HG02973 (cell line): ENCODE measurements at regions not wholly inside any gene's neighbourhood (a gene's known extent, or its start where the extent isn't known, plus 50 kb on each side); places are given as distances from the start of the nearest gene placed in this dataset.

ENCODE experiments used
- ATAC-seq: cut with Tn5 transposase; IDR thresholded peaks from one replicate; pipeline ENCODE4 v1.9.1; 2021; ENCODE audit warnings: moderate library complexity; ENCODE audit not compliant: unreplicated experiment

DNA sequence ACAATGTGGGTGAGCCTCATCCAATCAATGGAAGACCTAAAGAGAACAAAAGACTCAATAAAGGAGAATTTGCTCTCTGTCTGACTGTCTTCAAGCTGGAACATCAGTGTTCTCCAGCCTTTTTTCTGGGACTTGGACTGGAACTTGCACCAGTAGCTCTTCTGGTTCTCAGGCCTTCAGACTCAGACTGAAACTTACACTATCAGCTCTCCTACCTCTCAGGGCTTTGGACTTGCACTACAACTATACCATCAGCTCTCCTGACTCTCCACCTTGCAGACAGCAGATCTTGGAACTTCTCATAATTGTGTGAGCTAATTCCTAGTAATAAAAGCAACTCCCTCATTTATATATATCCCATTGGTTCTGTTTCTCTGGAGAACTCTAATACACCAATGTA is 185.9 kb downstream of the SMIM20 start:
- ATAC-seq: no peak

DNA sequence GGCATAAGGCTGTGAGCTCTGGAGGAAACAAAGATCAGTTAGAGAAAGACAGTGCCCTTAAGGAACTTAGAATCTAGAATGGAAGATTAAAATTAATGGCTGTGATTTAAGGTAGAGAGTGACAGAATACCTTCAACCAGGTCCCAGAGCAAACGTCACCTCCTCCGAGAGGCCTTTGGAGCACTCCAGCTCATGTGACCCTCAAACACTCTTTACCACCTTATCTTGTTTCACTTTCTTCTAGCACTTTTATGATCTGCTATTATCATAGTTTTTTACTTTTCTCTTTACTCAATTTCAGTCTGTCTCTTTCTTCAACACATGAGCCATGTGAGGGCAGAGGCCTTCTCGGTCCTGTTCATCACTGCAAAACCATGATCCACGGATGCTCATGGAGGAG is 187.0 kb downstream of the SMIM20 start:
- no peak for ATAC-seq

- ATAC-seq: no peak
These were observed 190.2 kb downstream of the SMIM20 start for GRCh38 chr4:26104056-26104685.

DNA sequence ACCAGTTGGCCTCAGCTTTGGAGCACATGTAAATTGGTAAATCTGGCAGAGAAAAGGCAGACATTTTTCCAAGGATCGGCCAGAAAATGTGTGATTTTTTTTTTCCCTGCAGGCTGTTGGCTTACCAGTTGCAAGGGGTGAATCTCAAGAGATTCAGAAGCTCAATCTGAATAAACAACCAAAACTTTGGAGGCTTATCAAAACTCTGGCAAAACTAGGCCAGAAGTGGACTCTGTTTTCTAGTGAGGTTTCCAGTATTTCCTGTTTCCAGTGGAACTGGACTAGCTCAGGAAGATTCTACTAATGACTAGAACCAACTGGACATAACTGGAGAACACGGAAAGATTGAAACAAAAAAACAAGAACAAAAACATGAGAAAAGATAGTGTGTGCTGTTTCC is 191.3 kb downstream of the SMIM20 start:
- no peak for ATAC-seq

- ATAC-seq: no peak
These were observed 192.0 kb downstream of the SMIM20 start for GRCh38 chr4:26105815-26106699.

DNA sequence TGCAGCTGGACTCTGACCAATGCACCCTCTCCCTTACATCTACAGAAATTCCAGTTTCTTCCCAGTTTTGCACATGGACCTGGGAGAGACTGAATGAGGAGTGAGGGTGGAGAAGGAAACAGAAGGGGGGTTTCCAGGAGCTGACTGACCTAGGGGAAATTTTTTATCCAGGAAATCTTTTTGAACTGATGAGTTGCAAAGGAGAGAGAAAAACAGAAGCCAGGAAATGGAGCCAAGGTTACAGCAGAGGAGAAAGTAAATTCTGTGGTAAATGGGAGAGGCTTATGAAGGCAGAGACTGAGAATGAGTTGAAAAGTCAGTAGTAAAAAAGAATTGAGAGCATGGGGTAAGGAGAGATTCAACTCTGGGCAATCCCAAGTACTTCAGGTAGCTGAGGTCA is 192.8 kb downstream of the SMIM20 start:
- no peak for ATAC-seq

DNA sequence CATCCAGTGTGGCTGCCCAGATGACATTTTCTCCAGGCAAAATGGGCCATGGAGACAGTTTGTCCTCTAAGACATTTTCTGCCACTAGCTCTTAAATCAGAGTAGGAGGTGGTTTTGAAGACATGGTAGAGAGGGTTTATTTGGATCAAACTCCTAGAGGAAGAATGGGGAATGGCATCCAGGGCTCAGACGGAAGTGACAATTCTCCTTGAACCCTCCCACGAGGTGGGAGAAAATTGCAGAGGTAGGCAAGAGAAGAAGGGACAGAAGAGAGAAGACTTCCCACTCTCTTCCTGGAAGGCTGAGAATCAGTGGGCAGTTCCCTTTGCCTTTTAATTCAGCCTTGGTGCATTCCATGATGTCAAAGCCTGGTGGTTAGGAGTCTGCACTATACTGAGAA is 194.0 kb downstream of the SMIM20 start:
- ATAC-seq: no peak

GRCh38 chr4:26110493-26110892 is 196.5 kb downstream of the SMIM20 start:
- no peak for ATAC-seq

- no peak for ATAC-seq
These were observed 199.4 kb downstream of the SMIM20 start for GRCh38 chr4:26113339-26113940.

DNA sequence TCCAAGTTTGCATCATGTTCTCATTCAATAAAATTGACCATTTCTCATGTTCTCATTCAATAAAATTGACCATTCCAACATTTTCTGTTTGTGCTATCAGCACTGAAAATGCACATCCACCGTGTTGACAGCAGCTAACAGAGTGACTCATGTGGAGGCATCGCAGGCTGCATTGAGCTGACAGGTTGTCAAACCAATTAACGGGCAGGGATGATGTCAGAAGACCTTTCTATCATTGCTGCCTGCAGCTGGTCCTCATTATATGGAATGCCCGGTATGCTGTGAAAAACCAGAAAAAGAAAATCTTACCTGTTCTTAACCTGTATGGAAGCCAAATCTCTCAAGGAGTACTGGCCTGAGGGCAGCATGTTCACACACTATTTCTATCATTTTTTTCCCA is 202.0 kb downstream of the SMIM20 start:
- no peak for ATAC-seq

GRCh38 chr4:26120098-26120825 is 200.6 kb upstream of the RBPJ start:
- ATAC-seq: no peak

DNA sequence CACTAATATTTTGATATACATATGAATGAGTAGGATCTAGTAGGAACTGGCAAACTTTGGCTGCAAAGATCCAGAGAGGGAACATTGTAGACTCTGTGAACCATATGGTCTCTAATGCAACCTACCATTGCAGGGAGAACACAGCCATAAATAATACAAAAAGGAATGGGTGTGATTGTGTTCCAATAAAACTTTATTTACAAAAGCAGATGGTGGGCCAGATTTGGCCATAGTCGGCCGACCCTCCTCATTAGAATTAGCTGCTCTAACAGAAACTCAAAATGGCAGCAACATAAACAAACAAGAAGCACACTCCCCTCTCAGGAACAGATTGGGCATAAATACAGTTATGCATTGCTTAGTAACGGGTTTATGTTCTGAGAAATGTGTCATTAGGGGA is 198.1 kb upstream of the RBPJ start:
- ATAC-seq: no peak

- ATAC-seq: no peak
These were observed 196.0 kb upstream of the RBPJ start for GRCh38 chr4:26124753-26125321.

DNA sequence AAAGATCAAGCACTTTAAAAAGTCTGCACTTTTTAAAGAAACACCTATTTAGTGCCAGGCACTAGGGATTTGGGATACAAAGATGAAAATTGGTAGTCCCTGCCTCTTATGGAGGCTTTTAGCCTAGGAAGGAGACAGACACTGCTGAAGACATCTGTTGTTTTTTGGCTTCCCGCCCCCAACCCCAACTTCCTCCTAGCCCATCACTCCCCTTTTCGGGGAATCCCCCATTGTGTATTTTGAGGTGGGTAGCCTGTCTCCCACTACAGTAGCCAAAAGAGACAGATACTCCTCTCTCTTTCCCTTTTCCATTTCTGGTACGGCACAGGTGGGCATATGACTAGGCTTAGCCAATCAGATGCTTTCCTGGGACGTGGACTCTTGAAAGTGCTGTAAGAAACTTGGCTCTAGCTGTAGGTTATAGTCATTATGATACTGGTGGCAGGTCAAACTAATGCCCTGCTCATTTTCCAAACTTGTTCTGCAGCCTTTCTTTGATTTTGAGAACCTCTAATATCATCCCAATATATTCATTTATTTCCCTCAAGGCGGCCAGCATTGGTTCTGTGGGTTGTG is 194.6 kb upstream of the RBPJ start:
- ATAC-seq: peak; percentile 40

GRCh38 chr4:26126994-26127393 is 193.8 kb upstream of the RBPJ start:
- no peak for ATAC-seq

DNA sequence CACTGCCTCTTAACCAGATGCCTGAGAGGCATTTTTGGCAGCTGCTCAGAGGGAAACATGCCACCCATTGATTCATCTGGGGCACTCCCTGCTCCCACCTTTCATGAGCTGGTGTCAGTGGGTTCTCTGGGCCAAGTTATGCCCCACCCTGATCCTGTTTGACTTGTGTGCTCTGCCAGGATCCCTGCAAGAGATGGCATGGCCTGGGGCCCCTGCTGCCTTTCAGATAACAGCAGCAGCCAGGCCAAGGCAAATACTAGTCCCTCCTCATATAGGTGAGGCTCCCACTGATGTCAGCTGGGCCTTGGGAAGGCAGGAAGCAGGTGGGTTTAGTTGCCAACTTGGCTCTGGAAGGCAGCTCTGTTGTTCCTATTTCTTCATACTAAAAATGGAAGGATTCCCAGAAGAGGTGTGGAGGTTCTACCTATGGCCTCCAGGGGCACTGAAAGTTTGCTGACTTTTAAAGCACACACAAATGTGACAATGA is 192.9 kb upstream of the RBPJ start:
- no peak for ATAC-seq

- peak; percentile 64 for ATAC-seq
These were observed 190.6 kb upstream of the RBPJ start for GRCh38 chr4:26130173-26130572.

- no peak for ATAC-seq
These were observed 189.9 kb upstream of the RBPJ start for GRCh38 chr4:26130841-26131432.

GRCh38 chr4:26131711-26132110 is 189.1 kb upstream of the RBPJ start:
- peak; percentile 50 for ATAC-seq

DNA sequence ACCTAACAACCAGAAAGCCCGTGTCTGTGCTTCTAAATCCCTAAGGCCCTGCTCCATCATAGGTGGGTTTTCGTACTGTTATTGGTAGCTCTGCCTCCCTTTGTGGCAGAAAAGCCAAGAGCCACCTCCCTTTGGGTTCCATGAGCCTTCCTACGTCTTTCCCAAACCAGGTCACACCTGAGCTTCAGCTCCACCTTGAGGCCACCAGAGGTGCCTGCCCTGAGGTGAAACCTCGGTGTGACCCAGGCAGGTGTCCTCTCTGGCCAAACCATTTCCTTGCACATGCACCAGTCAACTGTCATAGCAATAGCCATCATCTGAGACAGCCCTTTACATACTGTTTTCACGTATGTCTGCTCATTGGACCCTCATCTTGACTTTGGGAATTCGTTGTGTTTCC is 188.0 kb upstream of the RBPJ start:
- no peak for ATAC-seq
